ENCODE measurements at regions not wholly inside any gene's neighbourhood (a gene's known extent, or its start where the extent isn't known, plus 50 kb on each side); places are given as distances from the start of the nearest gene placed in this dataset.

DNA sequence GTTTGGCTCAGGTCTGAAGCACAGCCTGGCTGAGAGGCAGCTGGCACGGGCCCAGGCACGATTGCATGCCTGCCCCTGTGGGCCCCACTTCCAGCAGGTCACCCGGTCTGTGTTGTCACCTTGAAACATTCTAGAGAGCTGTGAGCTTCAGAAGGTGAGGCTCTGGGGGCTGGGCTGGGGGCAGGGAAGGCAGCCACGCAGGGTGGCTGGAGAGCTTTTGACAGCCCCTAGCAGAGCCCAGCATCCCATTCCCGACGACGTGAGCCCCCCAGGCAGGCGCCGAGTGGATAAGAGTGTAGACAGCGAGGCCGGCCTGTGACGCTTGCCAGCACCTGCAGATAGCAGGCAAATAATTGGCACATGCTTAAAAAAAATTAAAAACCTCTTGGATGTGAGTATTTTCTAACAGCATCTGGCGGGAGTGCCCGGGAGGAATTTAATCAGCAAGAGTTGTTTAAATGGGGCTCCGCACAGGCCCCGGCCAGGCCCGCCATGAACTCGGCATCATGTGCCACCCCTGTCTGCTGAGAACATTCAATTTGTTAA is 212.0 kb upstream of the TBX20 start:
- Histone ChIP-seq H2AFZ (ENCODE audit: low read depth, low read length) (no peak overlapping the region), H3K4me1 (ENCODE audit: insufficient read depth, low read length) (no peaks in the 10 kb centered on the region), H3K27ac (ENCODE audit: low read length) (no peak overlapping the region), H3K9me3 (ENCODE audit: insufficient read depth, low read length, severe bottlenecking) (no peaks in the 10 kb centered on the region), H3K79me2 (ENCODE audit: insufficient read depth, low read length) (no peaks in the 10 kb centered on the region), H3K27me3 (ENCODE audit: insufficient read depth, low read length, poor library complexity) (peaks cover 3% of the 10 kb centered on the region), H4K20me1 (ENCODE audit: insufficient read depth, low read length) (no peaks in the 10 kb centered on the region), H3K4me3 (ENCODE audit: low read depth in 1 of 2, low read length in 2 of 2) (no peak overlapping the region), H3K36me3 (ENCODE audit: insufficient read depth, low read length) (no peaks in the 10 kb centered on the region), H3K9ac (ENCODE audit: low read depth, low read length) (no peak overlapping the region), H3K4me2 (ENCODE audit: insufficient read depth, low read length) (no peak overlapping the region)
- no peak for ATAC-seq (ENCODE audit: insufficient read depth, low read depth)
- no peak for TF ChIP-seq EZH2 (IDR thresholded peaks at IDR 0.05; ENCODE audit: borderline replicate concordance, low read depth, low read length, severe bottlenecking)
- TF ChIP-seq, protein P1, sequence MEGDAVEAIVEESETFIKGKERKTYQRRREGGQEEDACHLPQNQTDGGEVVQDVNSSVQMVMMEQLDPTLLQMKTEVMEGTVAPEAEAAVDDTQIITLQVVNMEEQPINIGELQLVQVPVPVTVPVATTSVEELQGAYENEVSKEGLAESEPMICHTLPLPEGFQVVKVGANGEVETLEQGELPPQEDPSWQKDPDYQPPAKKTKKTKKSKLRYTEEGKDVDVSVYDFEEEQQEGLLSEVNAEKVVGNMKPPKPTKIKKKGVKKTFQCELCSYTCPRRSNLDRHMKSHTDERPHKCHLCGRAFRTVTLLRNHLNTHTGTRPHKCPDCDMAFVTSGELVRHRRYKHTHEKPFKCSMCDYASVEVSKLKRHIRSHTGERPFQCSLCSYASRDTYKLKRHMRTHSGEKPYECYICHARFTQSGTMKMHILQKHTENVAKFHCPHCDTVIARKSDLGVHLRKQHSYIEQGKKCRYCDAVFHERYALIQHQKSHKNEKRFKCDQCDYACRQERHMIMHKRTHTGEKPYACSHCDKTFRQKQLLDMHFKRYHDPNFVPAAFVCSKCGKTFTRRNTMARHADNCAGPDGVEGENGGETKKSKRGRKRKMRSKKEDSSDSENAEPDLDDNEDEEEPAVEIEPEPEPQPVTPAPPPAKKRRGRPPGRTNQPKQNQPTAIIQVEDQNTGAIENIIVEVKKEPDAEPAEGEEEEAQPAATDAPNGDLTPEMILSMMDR (IDR thresholded peaks at IDR 0.05; ENCODE audit: borderline replicate concordance, extremely low read depth, low read length, poor library complexity, severe bottlenecking), result no peak
- DNase-seq, result no peak

DNA sequence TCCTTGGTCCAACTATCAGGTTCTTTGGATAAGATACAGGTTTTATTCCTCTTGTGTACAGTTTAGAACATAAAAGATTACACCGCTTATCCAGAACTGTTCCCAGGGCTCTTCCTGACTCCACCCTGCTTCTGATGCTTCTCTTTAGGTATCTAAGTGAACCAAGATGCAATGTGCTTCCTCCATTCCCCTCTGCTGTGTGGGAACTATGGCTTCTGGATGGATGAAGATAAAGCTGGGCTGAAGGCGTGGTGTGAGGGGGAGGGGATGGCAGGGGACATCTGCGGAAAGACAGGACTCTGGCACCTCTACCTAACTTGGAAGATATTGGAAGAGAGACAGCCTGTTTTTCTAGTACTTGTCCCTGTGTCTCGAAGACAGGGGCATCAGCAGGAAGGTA is 209.9 kb upstream of the TBX20 start:
- Histone ChIP-seq H2AFZ (ENCODE audit: low read depth, low read length) (no peak overlapping the region), H3K36me3 (ENCODE audit: insufficient read depth, low read length) (no peaks in the 10 kb centered on the region), H3K9ac (ENCODE audit: low read depth, low read length) (no peak overlapping the region), H3K27me3 (ENCODE audit: insufficient read depth, low read length, poor library complexity) (no peaks in the 10 kb centered on the region), H3K9me3 (ENCODE audit: insufficient read depth, low read length, severe bottlenecking) (no peaks in the 10 kb centered on the region), H3K4me3 (ENCODE audit: low read depth in 1 of 2, low read length in 2 of 2) (no peak overlapping the region), H3K79me2 (ENCODE audit: insufficient read depth, low read length) (no peaks in the 10 kb centered on the region), H4K20me1 (ENCODE audit: insufficient read depth, low read length) (no peaks in the 10 kb centered on the region), H3K27ac (ENCODE audit: low read length) (no peak overlapping the region), H3K4me1 (ENCODE audit: insufficient read depth, low read length) (no peaks in the 10 kb centered on the region), H3K4me2 (ENCODE audit: insufficient read depth, low read length) (no peak overlapping the region)
- ATAC-seq (ENCODE audit: insufficient read depth, low read depth) (no peak), DNase-seq (no peak)
- TF ChIP-seq, protein P1 (IDR thresholded peaks at IDR 0.05; ENCODE audit: borderline replicate concordance, extremely low read depth, low read length, poor library complexity, severe bottlenecking), result no peak
- TF ChIP-seq EZH2 (IDR thresholded peaks at IDR 0.05; ENCODE audit: borderline replicate concordance, low read depth, low read length, severe bottlenecking), result no peak

DNA sequence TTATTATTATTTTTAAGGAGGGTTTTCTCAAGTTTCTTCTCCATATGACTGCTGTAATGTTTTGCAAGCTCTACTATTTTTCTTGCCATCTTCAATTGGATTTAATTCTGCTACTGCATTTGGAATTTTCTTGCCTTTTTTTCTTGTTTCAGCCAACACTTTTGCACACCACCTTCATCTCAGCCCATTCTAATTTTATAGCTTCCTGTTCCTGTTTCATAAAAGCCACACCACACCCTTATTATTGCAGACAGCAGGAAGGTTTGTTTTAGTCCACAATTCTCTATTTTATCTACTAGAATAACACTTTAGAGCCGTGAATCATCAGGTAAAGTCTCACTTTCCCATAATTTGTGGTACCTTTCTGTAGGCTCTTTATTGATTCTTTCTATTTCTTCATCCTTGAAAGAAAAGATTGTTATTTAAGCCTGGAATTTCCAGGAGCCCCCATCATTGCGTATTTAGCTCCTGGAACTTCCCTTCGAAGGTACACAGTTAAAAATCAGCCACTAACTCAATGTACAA is 209.3 kb upstream of the TBX20 start:
- Histone ChIP-seq H3K36me3 (ENCODE audit: insufficient read depth, low read length) (no peaks in the 10 kb centered on the region), H3K4me3 (ENCODE audit: low read depth in 1 of 2, low read length in 2 of 2) (no peak overlapping the region), H3K9ac (ENCODE audit: low read depth, low read length) (no peak overlapping the region), H3K4me2 (ENCODE audit: insufficient read depth, low read length) (no peak overlapping the region), H3K79me2 (ENCODE audit: insufficient read depth, low read length) (no peaks in the 10 kb centered on the region), H4K20me1 (ENCODE audit: insufficient read depth, low read length) (no peaks in the 10 kb centered on the region), H3K27ac (ENCODE audit: low read length) (no peak overlapping the region), H2AFZ (ENCODE audit: low read depth, low read length) (no peak overlapping the region), H3K9me3 (ENCODE audit: insufficient read depth, low read length, severe bottlenecking) (no peaks in the 10 kb centered on the region), H3K27me3 (ENCODE audit: insufficient read depth, low read length, poor library complexity) (no peaks in the 10 kb centered on the region), H3K4me1 (ENCODE audit: insufficient read depth, low read length) (no peaks in the 10 kb centered on the region)
- ATAC-seq (ENCODE audit: insufficient read depth, low read depth), result no peak
- no peak for DNase-seq
- TF ChIP-seq EZH2 (IDR thresholded peaks at IDR 0.05; ENCODE audit: borderline replicate concordance, low read depth, low read length, severe bottlenecking), result no peak
- TF ChIP-seq, protein P1 (IDR thresholded peaks at IDR 0.05; ENCODE audit: borderline replicate concordance, extremely low read depth, low read length, poor library complexity, severe bottlenecking), result no peak

Measured in DND-41 (cell line).